HEK293 (cell line): ENCODE measurements at regions not wholly inside any gene's neighbourhood (a gene's known extent, or its start where the extent isn't known, plus 50 kb on each side); places are given as distances from the start of the nearest gene placed in this dataset.

Source experiments
- CTCF ChIA-PET: fragments of 350-600 bp; formaldehyde crosslinking; extraction: SDS; loops from one replicate; lab custom pipeline; 2021; ENCODE audit warnings: antibody characterized with exemption; lab: Yijun Ruan, JAX
- POLR2A ChIA-PET: fragments of 300-600 bp; formaldehyde crosslinking; extraction: SDS; loops from one replicate; lab custom pipeline; 2020; ENCODE audit warnings: antibody characterized with exemption, inconsistent platforms; lab: Yijun Ruan, JAX
- H3K27ac ChIP-seq: fragments of 200-500 bp; sonication (Bioruptor generic); 2 replicates; pipeline ENCODE4 v1.5.1; 2014; ENCODE audit warnings: low read depth, low read length, control low read depth, inconsistent platforms; ENCODE audit errors: extremely low read depth
- H3K36me3 ChIP-seq, 2 experiments: fragments of 200-500 bp in 1 of 2; sonication (Bioruptor generic) in 1 of 2; 1 replicate in 1 of 2; 2 replicates in 1 of 2; pipeline ENCODE4 v1.5.1; 2014 to 2017; ENCODE audit warnings: inconsistent platforms in 2 of 2, low read length in 2 of 2; ENCODE audit not compliant: control insufficient read depth in 2 of 2, insufficient read depth in 1 of 2
- H3K4me1 ChIP-seq: fragments of 200-500 bp; sonication (Bioruptor generic); 2 replicates; pipeline ENCODE4 v1.5.1; 2014; ENCODE audit warnings: mild to moderate bottlenecking, low read length, inconsistent platforms; ENCODE audit not compliant: control insufficient read depth, insufficient read depth
- H3K4me3 ChIP-seq: 2 replicates; pipeline ENCODE4 v1.5.1; 2011; ENCODE audit warnings: low read depth, mild to moderate bottlenecking, control low read depth, low read length, moderate library complexity
- H3K9me3 ChIP-seq: fragments of 200-500 bp; sonication (Bioruptor generic); 2 replicates; pipeline ENCODE4 v1.5.1; 2014; ENCODE audit warnings: low read depth, low read length, inconsistent platforms; ENCODE audit not compliant: control insufficient read depth, insufficient read depth
- SETDB1 ChIP-seq: IDR thresholded peaks from one replicate; pipeline ENCODE4 v1.6.1; 2017; ENCODE audit warnings: mild to moderate bottlenecking, low read length, moderate library complexity, mixed read lengths; ENCODE audit not compliant: insufficient read length
- TRIM28 ChIP-seq: IDR thresholded peaks from 2 replicates; pipeline ENCODE4 v1.6.1; 2011; ENCODE audit warnings: low read length, control low read depth, borderline replicate concordance
- ZBTB6 ChIP-seq: fragments of 450-650 bp; formaldehyde crosslinking; IDR thresholded peaks from 2 replicates; pipeline ENCODE4 v1.5.1; 2017; ENCODE audit warnings: missing biosample characterization, missing genetic modification characterization
- ZIC2 ChIP-seq: fragments of 450-650 bp; formaldehyde crosslinking; IDR thresholded peaks from 2 replicates; pipeline ENCODE4 v1.5.1; 2016; ENCODE audit warnings: missing biosample characterization, missing genetic modification characterization
- ZNF112 ChIP-seq: fragments of 450-650 bp; formaldehyde crosslinking; IDR thresholded peaks from 2 replicates; pipeline ENCODE4 v1.5.0; 2017; ENCODE audit warnings: missing biosample characterization, missing genetic modification characterization
- ZNF16 ChIP-seq: fragments of 450-650 bp; formaldehyde crosslinking; IDR thresholded peaks from 2 replicates; pipeline ENCODE4 v1.5.1; 2016; ENCODE audit warnings: low read depth, missing biosample characterization, missing genetic modification characterization
- ZNF169 ChIP-seq: fragments of 450-650 bp; formaldehyde crosslinking; IDR thresholded peaks from 2 replicates; pipeline ENCODE4 v1.5.1; 2016; ENCODE audit warnings: missing biosample characterization, missing genetic modification characterization
- ZNF184 ChIP-seq: fragments of 450-650 bp; IDR thresholded peaks from 2 replicates; pipeline ENCODE4 v1.5.1; 2018; ENCODE audit warnings: missing biosample characterization, mild to moderate bottlenecking, missing genetic modification characterization
- ZNF214 ChIP-seq: fragments of 450-650 bp; formaldehyde crosslinking; IDR thresholded peaks from 2 replicates; pipeline ENCODE4 v1.5.1; 2017; ENCODE audit warnings: missing biosample characterization, mild to moderate bottlenecking, missing genetic modification characterization, borderline replicate concordance
- ZNF391 ChIP-seq: fragments of 450-650 bp; formaldehyde crosslinking; IDR thresholded peaks from 2 replicates; pipeline ENCODE4 v1.5.1; 2016; ENCODE audit warnings: low read depth, missing biosample characterization, missing genetic modification characterization, borderline replicate concordance
- ZNF514 ChIP-seq: fragments of 450-650 bp; formaldehyde crosslinking; IDR thresholded peaks from 2 replicates; pipeline ENCODE4 v1.5.1; 2016; ENCODE audit warnings: missing biosample characterization, missing genetic modification characterization
- ZNF549 ChIP-seq: fragments of 450-650 bp; IDR thresholded peaks from 2 replicates; pipeline ENCODE4 v1.5.1; 2018; ENCODE audit warnings: missing biosample characterization, missing genetic modification characterization, mild to moderate bottlenecking, inconsistent platforms, moderate library complexity
- ZNF555 ChIP-seq: fragments of 450-650 bp; formaldehyde crosslinking; conservative IDR thresholded peaks from 2 replicates; pipeline ENCODE4 v1.5.1; 2017; ENCODE audit warnings: missing biosample characterization, mild to moderate bottlenecking, missing genetic modification characterization, inconsistent platforms
- ZNF558 ChIP-seq: fragments of 450-650 bp; formaldehyde crosslinking; IDR thresholded peaks from 2 replicates; pipeline ENCODE4 v1.5.1; 2016; ENCODE audit warnings: missing biosample characterization, missing genetic modification characterization
- ZNF561 ChIP-seq: fragments of 450-650 bp; IDR thresholded peaks from 2 replicates; pipeline ENCODE4 v1.5.1; 2018; ENCODE audit warnings: missing biosample characterization, missing genetic modification characterization, borderline replicate concordance
- ZNF624 ChIP-seq: fragments of 450-650 bp; formaldehyde crosslinking; IDR thresholded peaks from 2 replicates; pipeline ENCODE4 v1.5.1; 2017; ENCODE audit warnings: missing biosample characterization, missing genetic modification characterization
- ZNF707 ChIP-seq: fragments of 450-650 bp; formaldehyde crosslinking; IDR thresholded peaks from 2 replicates; pipeline ENCODE4 v1.5.1; 2016; ENCODE audit warnings: missing biosample characterization, missing genetic modification characterization
- ZNF837 ChIP-seq: fragments of 450-650 bp; formaldehyde crosslinking; IDR thresholded peaks from 2 replicates; pipeline ENCODE4 v1.5.1; 2016; ENCODE audit warnings: missing biosample characterization, missing genetic modification characterization
- ZSCAN23 ChIP-seq: fragments of 450-650 bp; formaldehyde crosslinking; IDR thresholded peaks from 2 replicates; pipeline ENCODE4 v1.5.1; 2016; ENCODE audit warnings: missing biosample characterization, missing genetic modification characterization
- ZXDB ChIP-seq: fragments of 450-650 bp; formaldehyde crosslinking; IDR thresholded peaks from 2 replicates; pipeline ENCODE4 v1.5.1; 2016; ENCODE audit warnings: missing biosample characterization, missing genetic modification characterization
- TF ChIP-seq, protein P1 (sequence below): fragments of 450-650 bp; formaldehyde crosslinking; IDR thresholded peaks from 2 replicates; pipeline ENCODE4 v1.5.1; 2016; ENCODE audit warnings: missing biosample characterization, missing genetic modification characterization
- TF ChIP-seq, protein P2 (sequence below): fragments of 450-650 bp; formaldehyde crosslinking; IDR thresholded peaks from 2 replicates; pipeline ENCODE4 v1.5.1; 2016; ENCODE audit warnings: missing biosample characterization, missing genetic modification characterization
- TF ChIP-seq, protein P3 (sequence below): fragments of 450-650 bp; formaldehyde crosslinking; IDR thresholded peaks from 2 replicates; pipeline ENCODE4 v1.5.1; 2016; ENCODE audit warnings: missing biosample characterization, missing genetic modification characterization, borderline replicate concordance

DNA sequence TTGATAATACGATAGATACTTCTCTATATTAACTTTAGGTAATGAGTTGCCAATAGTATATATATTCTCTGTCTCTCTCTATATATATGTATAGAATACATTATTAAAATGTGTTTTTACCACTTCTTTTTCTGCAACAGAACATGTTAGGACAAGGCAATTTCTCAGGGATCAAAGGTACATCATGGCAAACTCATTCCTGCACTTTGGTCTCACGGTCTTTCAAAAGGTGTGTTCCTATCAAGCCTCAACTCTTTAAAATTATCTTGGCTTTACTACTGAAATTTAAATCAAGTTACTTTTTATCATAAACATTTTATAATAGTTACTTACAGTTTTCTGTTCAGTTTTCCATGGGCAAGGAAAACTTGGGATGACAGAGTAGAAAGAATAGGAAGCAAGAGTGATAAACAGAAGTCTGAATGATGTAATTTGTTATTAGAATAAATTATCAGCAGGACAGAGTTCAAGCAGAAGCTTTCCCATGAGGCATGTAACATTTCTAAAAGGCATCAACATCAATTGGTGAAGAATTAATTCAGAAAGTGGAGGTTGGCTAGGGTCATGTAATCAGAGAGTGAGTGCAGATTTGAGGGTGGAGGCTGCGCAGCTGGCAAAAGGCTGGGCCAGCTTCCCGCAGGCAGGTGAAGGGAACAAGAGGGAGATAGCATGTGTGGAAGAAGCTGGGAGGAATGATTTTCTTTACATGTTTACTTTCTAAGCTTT lies 59.7 kb upstream of the LRAT start (continued):
- TF ChIP-seq ZNF707 (tag by site-specific recombination) (no peak), ZNF169 (no peak), ZNF391 (tag by site-specific recombination) (no peak), ZNF514 (no peak), ZBTB6 (tag by site-specific recombination) (no peak), ZNF624 (no peak), ZNF112 (tag by site-specific recombination) (no peak)
- TF ChIP-seq, protein P1, sequence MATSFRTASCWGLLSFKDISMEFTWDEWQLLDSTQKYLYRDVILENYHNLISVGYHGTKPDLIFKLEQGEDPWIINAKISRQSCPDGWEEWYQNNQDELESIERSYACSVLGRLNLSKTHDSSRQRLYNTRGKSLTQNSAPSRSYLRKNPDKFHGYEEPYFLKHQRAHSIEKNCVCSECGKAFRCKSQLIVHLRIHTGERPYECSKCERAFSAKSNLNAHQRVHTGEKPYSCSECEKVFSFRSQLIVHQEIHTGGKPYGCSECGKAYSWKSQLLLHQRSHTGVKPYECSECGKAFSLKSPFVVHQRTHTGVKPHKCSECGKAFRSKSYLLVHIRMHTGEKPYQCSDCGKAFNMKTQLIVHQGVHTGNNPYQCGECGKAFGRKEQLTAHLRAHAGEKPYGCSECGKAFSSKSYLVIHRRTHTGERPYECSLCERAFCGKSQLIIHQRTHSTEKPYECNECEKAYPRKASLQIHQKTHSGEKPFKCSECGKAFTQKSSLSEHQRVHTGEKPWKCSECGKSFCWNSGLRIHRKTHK (tag by site-specific recombination), result no peak

DNA sequence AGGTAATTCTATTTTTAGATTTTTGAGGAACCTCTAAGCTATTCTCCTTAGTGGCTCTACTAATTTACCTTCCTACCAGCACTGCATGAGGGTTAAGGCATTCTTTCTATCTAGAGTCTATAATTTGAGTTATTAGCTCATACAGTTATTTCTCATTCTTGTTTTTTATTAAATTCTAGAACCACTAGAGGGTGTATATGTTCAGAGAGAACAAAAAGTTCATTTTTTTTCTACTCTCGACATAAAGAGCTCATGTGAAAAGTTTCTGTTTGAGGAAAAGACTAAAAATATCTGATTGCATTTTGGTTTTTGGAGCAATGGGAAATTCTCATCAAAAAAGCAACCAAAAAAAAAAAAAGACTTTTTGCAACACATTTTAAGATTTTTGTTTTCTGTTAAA lies 57.0 kb upstream of the LRAT start:
- CTCF ChIA-PET, result interaction anchor here (0.5 to 1.9 kb wide), 9 partner anchors 15 to 689 kb away, joined by 3 to 14 read pairs (median 4); no protein-coding TSS in a partner anchor

GRCh38 chr4:154687840-154688239 lies 56.0 kb upstream of the LRAT start:
- Histone ChIP-seq H3K4me1 (no peaks in the 10 kb centered on the region), H3K27ac (no peak overlapping the region), H3K36me3 (no peaks in the 10 kb centered on the region), H3K4me3 (no peak overlapping the region), H3K9me3 (no peaks in the 10 kb centered on the region)
- CTCF ChIA-PET, result interaction anchor here (1.0 to 1.9 kb wide), 4 partner anchors 44 to 94 kb away, joined by 3 to 14 read pairs (median 4); no protein-coding TSS in a partner anchor
- POLR2A ChIA-PET, result no interaction called here
- TF ChIP-seq, protein P2, sequence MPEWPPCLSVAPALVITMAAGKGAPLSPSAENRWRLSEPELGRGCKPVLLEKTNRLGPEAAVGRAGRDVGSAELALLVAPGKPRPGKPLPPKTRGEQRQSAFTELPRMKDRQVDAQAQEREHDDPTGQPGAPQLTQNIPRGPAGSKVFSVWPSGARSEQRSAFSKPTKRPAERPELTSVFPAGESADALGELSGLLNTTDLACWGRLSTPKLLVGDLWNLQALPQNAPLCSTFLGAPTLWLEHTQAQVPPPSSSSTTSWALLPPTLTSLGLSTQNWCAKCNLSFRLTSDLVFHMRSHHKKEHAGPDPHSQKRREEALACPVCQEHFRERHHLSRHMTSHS (tag by site-specific recombination), result no peak
- TF ChIP-seq ZNF837 (tag by site-specific recombination) (no peak), ZNF214 (tag by site-specific recombination) (no peak), ZNF555 (no peak), ZXDB (no peak), ZIC2 (tag by site-specific recombination) (no peak), ZNF558 (tag by site-specific recombination) (no peak), ZSCAN23 (no peak), SETDB1 (no peak), ZNF16 (tag by site-specific recombination) (no peak), TRIM28 (no peak), ZNF549 (tag by site-specific recombination) (no peak)
- TF ChIP-seq, protein P1 (tag by site-specific recombination), result no peak
- TF ChIP-seq, protein P3, sequence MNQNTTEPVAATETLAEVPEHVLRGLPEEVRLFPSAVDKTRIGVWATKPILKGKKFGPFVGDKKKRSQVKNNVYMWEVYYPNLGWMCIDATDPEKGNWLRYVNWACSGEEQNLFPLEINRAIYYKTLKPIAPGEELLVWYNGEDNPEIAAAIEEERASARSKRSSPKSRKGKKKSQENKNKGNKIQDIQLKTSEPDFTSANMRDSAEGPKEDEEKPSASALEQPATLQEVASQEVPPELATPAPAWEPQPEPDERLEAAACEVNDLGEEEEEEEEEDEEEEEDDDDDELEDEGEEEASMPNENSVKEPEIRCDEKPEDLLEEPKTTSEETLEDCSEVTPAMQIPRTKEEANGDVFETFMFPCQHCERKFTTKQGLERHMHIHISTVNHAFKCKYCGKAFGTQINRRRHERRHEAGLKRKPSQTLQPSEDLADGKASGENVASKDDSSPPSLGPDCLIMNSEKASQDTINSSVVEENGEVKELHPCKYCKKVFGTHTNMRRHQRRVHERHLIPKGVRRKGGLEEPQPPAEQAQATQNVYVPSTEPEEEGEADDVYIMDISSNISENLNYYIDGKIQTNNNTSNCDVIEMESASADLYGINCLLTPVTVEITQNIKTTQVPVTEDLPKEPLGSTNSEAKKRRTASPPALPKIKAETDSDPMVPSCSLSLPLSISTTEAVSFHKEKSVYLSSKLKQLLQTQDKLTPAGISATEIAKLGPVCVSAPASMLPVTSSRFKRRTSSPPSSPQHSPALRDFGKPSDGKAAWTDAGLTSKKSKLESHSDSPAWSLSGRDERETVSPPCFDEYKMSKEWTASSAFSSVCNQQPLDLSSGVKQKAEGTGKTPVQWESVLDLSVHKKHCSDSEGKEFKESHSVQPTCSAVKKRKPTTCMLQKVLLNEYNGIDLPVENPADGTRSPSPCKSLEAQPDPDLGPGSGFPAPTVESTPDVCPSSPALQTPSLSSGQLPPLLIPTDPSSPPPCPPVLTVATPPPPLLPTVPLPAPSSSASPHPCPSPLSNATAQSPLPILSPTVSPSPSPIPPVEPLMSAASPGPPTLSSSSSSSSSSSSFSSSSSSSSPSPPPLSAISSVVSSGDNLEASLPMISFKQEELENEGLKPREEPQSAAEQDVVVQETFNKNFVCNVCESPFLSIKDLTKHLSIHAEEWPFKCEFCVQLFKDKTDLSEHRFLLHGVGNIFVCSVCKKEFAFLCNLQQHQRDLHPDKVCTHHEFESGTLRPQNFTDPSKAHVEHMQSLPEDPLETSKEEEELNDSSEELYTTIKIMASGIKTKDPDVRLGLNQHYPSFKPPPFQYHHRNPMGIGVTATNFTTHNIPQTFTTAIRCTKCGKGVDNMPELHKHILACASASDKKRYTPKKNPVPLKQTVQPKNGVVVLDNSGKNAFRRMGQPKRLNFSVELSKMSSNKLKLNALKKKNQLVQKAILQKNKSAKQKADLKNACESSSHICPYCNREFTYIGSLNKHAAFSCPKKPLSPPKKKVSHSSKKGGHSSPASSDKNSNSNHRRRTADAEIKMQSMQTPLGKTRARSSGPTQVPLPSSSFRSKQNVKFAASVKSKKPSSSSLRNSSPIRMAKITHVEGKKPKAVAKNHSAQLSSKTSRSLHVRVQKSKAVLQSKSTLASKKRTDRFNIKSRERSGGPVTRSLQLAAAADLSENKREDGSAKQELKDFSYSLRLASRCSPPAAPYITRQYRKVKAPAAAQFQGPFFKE, result no peak

More for the DNA sequence above, 57.0 kb upstream of the LRAT start:
- Histone ChIP-seq H3K4me1 (no peaks in the 10 kb centered on the region), H3K27ac (no peak overlapping the region), H3K4me3 (no peak overlapping the region), H3K36me3 (no peaks in the 10 kb centered on the region), H3K9me3 (no peaks in the 10 kb centered on the region)
- no peak for TF ChIP-seq ZNF549 (tag by site-specific recombination)
- TF ChIP-seq TRIM28, result no peak
- no peak for TF ChIP-seq ZNF184 (tag by site-specific recombination)
- TF ChIP-seq ZNF561, result no peak
- POLR2A ChIA-PET, result no interaction called here
